ENCODE measurements at regions not wholly inside any gene's neighbourhood (a gene's known extent, or its start where the extent isn't known, plus 50 kb on each side); places are given as distances from the start of the nearest gene placed in this dataset.

DNA sequence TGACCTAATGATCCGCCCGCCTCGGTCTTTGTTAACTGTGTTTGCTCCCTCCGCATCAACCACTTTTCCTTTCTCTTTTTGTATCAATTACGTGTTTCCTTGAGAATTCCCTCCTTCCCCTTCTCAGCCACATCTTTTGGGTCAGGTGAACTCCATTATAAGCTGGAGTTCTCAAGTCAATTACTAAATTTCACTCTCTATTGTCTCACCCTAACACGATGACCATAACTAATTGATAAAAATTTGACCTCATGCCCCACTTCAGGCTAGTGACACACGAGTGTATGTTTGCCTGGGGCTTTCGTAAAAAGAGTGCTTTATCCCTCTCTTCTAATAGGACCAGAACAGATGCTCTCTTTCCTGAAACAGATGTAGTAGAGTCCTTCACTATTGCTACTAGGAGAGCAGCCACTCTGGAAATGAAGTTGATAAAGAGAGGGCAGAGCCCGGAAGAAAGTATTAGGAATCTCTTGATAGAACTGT is 403.6 kb upstream of the ANXA10 start:
- H3K27me3 ChIP-seq (ENCODE audit: control insufficient read depth, insufficient read depth, low read length): no peaks in the 10 kb centered on the region
- no peak for DNase-seq

DNA sequence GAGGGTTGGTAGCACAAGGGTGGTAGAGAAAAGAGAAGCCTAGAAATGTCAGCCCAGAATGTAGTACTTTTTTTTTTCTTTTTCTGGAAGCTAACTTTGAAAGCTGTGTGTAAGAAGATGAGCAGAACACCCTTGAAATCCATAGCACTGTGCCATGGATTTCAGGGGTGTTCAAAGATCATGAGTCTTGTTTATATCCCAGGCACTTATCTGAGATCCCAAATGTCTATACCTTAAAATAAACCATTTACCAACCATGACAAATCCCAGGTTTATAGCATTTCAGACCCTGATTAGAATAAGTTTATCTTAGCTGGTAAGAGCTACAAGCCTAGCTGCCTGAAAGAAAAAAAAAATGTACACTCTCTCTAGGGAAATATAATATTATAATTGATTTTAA is 389.9 kb upstream of the ANXA10 start:
- FAIRE-seq (no peak), DNase-seq (no peak)
- intact Hi-C loops (cut with DNase I): no loop called here
- no peak overlapping the region for H3K4me3 ChIP-seq (ENCODE audit: low read length in 3 of 3)
- TF ChIP-seq, protein P1, sequence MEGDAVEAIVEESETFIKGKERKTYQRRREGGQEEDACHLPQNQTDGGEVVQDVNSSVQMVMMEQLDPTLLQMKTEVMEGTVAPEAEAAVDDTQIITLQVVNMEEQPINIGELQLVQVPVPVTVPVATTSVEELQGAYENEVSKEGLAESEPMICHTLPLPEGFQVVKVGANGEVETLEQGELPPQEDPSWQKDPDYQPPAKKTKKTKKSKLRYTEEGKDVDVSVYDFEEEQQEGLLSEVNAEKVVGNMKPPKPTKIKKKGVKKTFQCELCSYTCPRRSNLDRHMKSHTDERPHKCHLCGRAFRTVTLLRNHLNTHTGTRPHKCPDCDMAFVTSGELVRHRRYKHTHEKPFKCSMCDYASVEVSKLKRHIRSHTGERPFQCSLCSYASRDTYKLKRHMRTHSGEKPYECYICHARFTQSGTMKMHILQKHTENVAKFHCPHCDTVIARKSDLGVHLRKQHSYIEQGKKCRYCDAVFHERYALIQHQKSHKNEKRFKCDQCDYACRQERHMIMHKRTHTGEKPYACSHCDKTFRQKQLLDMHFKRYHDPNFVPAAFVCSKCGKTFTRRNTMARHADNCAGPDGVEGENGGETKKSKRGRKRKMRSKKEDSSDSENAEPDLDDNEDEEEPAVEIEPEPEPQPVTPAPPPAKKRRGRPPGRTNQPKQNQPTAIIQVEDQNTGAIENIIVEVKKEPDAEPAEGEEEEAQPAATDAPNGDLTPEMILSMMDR (IDR thresholded peaks at IDR 0.05; ENCODE audit: borderline replicate concordance, extremely low read depth, insufficient read depth): no peak
- H3K36me3 ChIP-seq (ENCODE audit: control insufficient read depth in 2 of 3, insufficient read depth in 3 of 3, low read length in 3 of 3): no peaks in the 10 kb centered on the region
- no peaks in the 10 kb centered on the region for H3K27me3 ChIP-seq (ENCODE audit: control insufficient read depth, insufficient read depth, low read length)
- H3K9me3 ChIP-seq (ENCODE audit: control insufficient read depth in 2 of 3, insufficient read depth in 1 of 3, low read length in 3 of 3): no peaks in the 10 kb centered on the region
- H3K27ac ChIP-seq (ENCODE audit: low read depth in 2 of 2, low read length in 2 of 2): no peak overlapping the region
- H3K4me1 ChIP-seq (ENCODE audit: control insufficient read depth in 2 of 3, insufficient read depth in 2 of 3, low read depth in 1 of 3, low read length in 3 of 3): no peaks in the 10 kb centered on the region
- no peak overlapping the region for H3K9ac ChIP-seq (ENCODE audit: low read length in 3 of 3)

More for the DNA sequence above, 403.6 kb upstream of the ANXA10 start:
- H3K9ac ChIP-seq (ENCODE audit: low read length in 3 of 3): no peak overlapping the region
- FAIRE-seq: no peak
- no peaks in the 10 kb centered on the region for H3K36me3 ChIP-seq (ENCODE audit: control insufficient read depth in 2 of 3, insufficient read depth in 3 of 3, low read length in 3 of 3)
- no peak overlapping the region for H3K27ac ChIP-seq (ENCODE audit: low read depth in 2 of 2, low read length in 2 of 2)
- no peaks in the 10 kb centered on the region for H3K9me3 ChIP-seq (ENCODE audit: control insufficient read depth in 2 of 3, insufficient read depth in 1 of 3, low read length in 3 of 3)
- no peaks in the 10 kb centered on the region for H3K4me1 ChIP-seq (ENCODE audit: control insufficient read depth in 2 of 3, insufficient read depth in 2 of 3, low read depth in 1 of 3, low read length in 3 of 3)
- H3K4me3 ChIP-seq (ENCODE audit: low read length in 3 of 3): no peak overlapping the region
- TF ChIP-seq, protein P1 (IDR thresholded peaks at IDR 0.05; ENCODE audit: borderline replicate concordance, extremely low read depth, insufficient read depth): no peak
- intact Hi-C loops (cut with DNase I): no loop called here

DNA sequence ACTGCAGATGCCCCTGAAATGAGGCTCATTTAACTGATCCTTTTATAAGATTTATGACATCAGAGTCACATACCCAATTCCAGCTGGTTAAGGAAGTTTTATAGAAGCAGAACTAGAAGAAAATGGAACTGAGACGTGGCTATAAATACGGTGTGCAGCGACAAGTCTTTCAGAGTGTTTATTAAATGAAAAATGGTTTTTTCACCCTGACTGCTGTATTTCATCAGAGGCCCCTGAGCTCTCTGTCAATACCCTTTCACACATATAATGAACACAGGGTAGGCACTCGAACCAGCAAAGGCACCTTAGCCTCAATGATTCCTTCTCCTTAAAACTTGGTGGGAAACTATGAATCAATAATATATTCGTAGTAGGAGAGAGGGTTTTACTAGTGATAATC is 380.8 kb upstream of the ANXA10 start:
- Histone ChIP-seq H3K9me3 (ENCODE audit: control insufficient read depth in 2 of 3, insufficient read depth in 1 of 3, low read length in 3 of 3) (peaks cover 0 to 2% (median 0%) of the 10 kb centered on the region in 3 donors), H3K27ac (ENCODE audit: low read depth in 2 of 2, low read length in 2 of 2) (no peak overlapping the region), H3K9ac (ENCODE audit: low read length in 3 of 3) (no peak overlapping the region), H3K4me3 (ENCODE audit: low read length in 3 of 3) (no peak overlapping the region), H3K27me3 (ENCODE audit: control insufficient read depth, insufficient read depth, low read length) (no peaks in the 10 kb centered on the region), H3K4me1 (ENCODE audit: control insufficient read depth in 2 of 3, insufficient read depth in 2 of 3, low read depth in 1 of 3, low read length in 3 of 3) (no peaks in the 10 kb centered on the region), H3K36me3 (ENCODE audit: control insufficient read depth in 2 of 3, insufficient read depth in 3 of 3, low read length in 3 of 3) (no peaks in the 10 kb centered on the region)
- no peak for FAIRE-seq
- peak in 1 of 5 donors; percentile 8 for DNase-seq
- intact Hi-C loops (cut with DNase I): no loop called here
- TF ChIP-seq, protein P1 (IDR thresholded peaks at IDR 0.05; ENCODE audit: borderline replicate concordance, extremely low read depth, insufficient read depth): no peak

DNA sequence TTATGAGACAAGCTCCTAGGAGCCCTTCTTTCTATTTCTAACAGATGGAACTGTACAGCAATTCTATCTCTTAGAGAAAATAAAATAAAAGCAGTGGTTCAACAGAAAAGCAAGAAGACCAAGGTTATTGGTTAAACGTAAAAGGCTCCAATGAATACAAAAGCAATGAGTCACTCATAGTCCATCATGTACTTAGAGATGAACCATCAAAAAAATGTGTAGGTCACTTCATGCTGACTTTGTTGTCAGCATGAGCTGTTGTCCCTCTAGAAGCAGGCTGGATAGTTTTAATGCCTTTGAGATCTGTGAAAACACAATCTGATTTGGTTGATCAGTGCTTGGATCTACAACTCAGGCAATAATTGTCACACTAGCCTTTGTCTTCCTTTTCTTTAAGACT is 378.6 kb upstream of the ANXA10 start:
- TF ChIP-seq, protein P1 (IDR thresholded peaks at IDR 0.05; ENCODE audit: borderline replicate concordance, extremely low read depth, insufficient read depth): no peak
- Histone ChIP-seq H3K36me3 (ENCODE audit: control insufficient read depth in 2 of 3, insufficient read depth in 3 of 3, low read length in 3 of 3) (no peaks in the 10 kb centered on the region), H3K27me3 (ENCODE audit: control insufficient read depth, insufficient read depth, low read length) (no peaks in the 10 kb centered on the region), H3K27ac (ENCODE audit: low read depth in 2 of 2, low read length in 2 of 2) (no peak overlapping the region), H3K4me3 (ENCODE audit: low read length in 3 of 3) (no peak overlapping the region), H3K9me3 (ENCODE audit: control insufficient read depth in 2 of 3, insufficient read depth in 1 of 3, low read length in 3 of 3) (peaks cover 0 to 2% (median 0%) of the 10 kb centered on the region in 3 donors), H3K4me1 (ENCODE audit: control insufficient read depth in 2 of 3, insufficient read depth in 2 of 3, low read depth in 1 of 3, low read length in 3 of 3) (no peaks in the 10 kb centered on the region), H3K9ac (ENCODE audit: low read length in 3 of 3) (no peak overlapping the region)
- intact Hi-C loops (cut with DNase I): no loop called here
- DNase-seq: no peak
- no peak for FAIRE-seq

Data from kidney (tissue), 13 donors.